Activated T-cell treated with anti-CD3 and anti-CD28 coated beads, Interleukin-2, amount 50 U/mL, for 24 hours (primary cell): ENCODE measurements at regions not wholly inside any gene's neighbourhood (a gene's known extent, or its start where the extent isn't known, plus 50 kb on each side); places are given as distances from the start of the nearest gene placed in this dataset.

Source experiments
- DNase-seq: peaks from one replicate; pipeline ENCODE4 v3.0.0-alpha.2; 2020
- H3K27ac Mint-ChIP-seq: 2 replicates; pipeline ENCODE4 v1.8.0; 2020; ENCODE audit warnings: mild to moderate bottlenecking, mixed read lengths
- H3K27me3 Mint-ChIP-seq: 2 replicates; pipeline ENCODE4 v1.8.0; 2020; ENCODE audit warnings: mixed read lengths
- H3K36me3 Mint-ChIP-seq: 2 replicates; pipeline ENCODE4 v1.8.0; 2020; ENCODE audit warnings: low read depth, mixed read lengths
- H3K4me1 Mint-ChIP-seq: 2 replicates; pipeline ENCODE4 v1.8.0; 2020; ENCODE audit warnings: low read depth, mixed read lengths
- H3K4me3 Mint-ChIP-seq: 2 replicates; pipeline ENCODE4 v1.8.0; 2020; ENCODE audit warnings: mild to moderate bottlenecking, moderate library complexity, mixed read lengths
- H3K9me3 Mint-ChIP-seq: 2 replicates; pipeline ENCODE4 v1.8.0; 2020; ENCODE audit warnings: mixed read lengths

DNA sequence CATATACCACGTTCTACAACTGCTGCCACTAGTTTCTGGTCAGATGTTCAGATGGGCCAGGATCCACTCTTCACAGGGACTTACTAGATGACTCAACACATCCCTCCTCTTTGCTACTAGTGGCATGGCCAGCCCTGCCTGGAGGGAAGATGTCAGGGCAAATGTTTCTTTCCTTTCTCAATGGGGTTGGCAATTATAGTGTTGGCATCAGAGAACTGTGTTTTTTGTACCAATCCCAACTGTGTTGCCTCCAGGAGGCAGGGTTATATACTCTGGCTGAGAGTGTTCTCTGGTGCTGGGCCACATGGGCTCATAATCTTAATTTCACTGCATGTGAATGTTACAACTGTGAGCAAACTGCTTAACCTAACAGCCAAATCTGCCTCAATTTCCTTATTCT lies 69.9 kb upstream of the AVPR1A start:
- Mint-ChIP-seq H3K9me3 (no peaks in the 10 kb centered on the region), H3K4me1 (no peaks in the 10 kb centered on the region), H3K27ac (no peak overlapping the region), H3K4me3 (no peak overlapping the region), H3K27me3 (no peaks in the 10 kb centered on the region), H3K36me3 (no peaks in the 10 kb centered on the region)
- no peak for DNase-seq

GRCh38 chr12:63212316-63212715 lies 61.3 kb upstream of the AVPR1A start:
- Mint-ChIP-seq H3K27me3 (no peaks in the 10 kb centered on the region), H3K4me3 (no peak overlapping the region), H3K36me3 (no peaks in the 10 kb centered on the region), H3K27ac (no peak overlapping the region), H3K9me3 (no peaks in the 10 kb centered on the region), H3K4me1 (no peaks in the 10 kb centered on the region)
- no peak for DNase-seq

DNA sequence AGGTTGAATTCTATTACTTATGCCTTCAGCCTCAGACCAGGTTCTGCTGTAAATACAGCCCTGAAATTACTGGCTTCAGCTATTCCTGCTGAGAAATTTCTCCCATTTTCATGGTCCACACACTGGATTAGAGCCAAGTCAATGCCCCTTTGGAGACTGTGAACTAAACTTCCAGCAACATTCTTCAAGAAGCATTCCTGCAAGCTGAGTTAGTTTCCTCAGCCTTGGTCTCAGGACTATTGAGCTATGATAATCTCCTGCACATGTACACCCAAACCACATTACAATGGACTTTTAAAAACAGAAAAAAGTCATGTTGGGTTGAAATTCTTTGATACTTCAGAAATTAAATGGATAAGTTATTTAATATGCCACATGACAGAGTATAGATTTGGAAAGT lies 58.0 kb upstream of the AVPR1A start:
- H3K36me3 Mint-ChIP-seq, result no peaks in the 10 kb centered on the region
- no peak overlapping the region for H3K4me3 Mint-ChIP-seq
- no peaks in the 10 kb centered on the region for H3K4me1 Mint-ChIP-seq
- H3K9me3 Mint-ChIP-seq, result no peaks in the 10 kb centered on the region
- H3K27ac Mint-ChIP-seq, result no peak overlapping the region
- no peaks in the 10 kb centered on the region for H3K27me3 Mint-ChIP-seq
- no peak for DNase-seq

GRCh38 chr12:63206909-63207308 lies 55.9 kb upstream of the AVPR1A start:
- H3K4me3 Mint-ChIP-seq, result no peak overlapping the region

GRCh38 chr12:63206494-63206893 lies 55.5 kb upstream of the AVPR1A start:
- Mint-ChIP-seq H3K27ac (no peak overlapping the region), H3K4me3 (no peak overlapping the region), H3K27me3 (no peaks in the 10 kb centered on the region), H3K4me1 (no peaks in the 10 kb centered on the region), H3K9me3 (no peaks in the 10 kb centered on the region), H3K36me3 (no peaks in the 10 kb centered on the region)
- no peak for DNase-seq

More at GRCh38 chr12:63206909-63207308, 55.9 kb upstream of the AVPR1A start:
- Mint-ChIP-seq H3K4me1 (no peaks in the 10 kb centered on the region), H3K9me3 (no peaks in the 10 kb centered on the region), H3K27me3 (no peaks in the 10 kb centered on the region), H3K27ac (no peak overlapping the region), H3K36me3 (no peaks in the 10 kb centered on the region)
- DNase-seq, result no peak
